ENCODE measurements at regions not wholly inside any gene's neighbourhood (a gene's known extent, or its start where the extent isn't known, plus 50 kb on each side); places are given as distances from the start of the nearest gene placed in this dataset.

DNA sequence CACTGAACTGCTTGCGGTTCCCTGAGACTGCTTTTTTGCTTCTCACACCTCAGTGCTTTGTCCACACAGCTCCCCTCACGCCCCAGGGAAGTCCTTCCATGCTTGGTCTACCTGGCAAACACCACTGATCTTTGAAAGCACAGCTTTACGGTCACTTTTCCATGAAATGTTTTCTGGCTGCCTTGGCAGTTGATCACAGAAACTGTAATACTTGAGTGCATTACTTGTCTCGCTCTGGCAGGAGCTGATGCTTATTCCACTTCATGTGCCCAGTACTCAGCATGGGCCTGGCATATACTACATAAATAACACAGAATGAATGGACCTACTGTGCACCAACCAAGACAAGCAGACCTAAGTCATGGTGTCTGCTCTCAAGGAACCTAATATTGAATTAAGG is 121.1 kb downstream of the MEX3B start:
- Histone ChIP-seq H2BK120ac (ENCODE audit: low read depth, low read length, poor library complexity, severe bottlenecking) (no peak overlapping the region), H2BK5ac (ENCODE audit: insufficient read length, low read length) (no peak overlapping the region), H4K20me1 (ENCODE audit: control insufficient read depth, insufficient read depth, insufficient read length) (no peaks in the 10 kb centered on the region), H3K4me1 (ENCODE audit: insufficient read depth, low read length) (no peaks in the 10 kb centered on the region), H2BK12ac (ENCODE audit: insufficient read length, low read depth, low read length) (no peak overlapping the region), H3K18ac (ENCODE audit: insufficient read length, low read depth, low read length) (no peak overlapping the region), H2AFZ (ENCODE audit: low read length) (no peak overlapping the region), H2BK15ac (ENCODE audit: low read depth, low read length) (no peak overlapping the region), H3K14ac (ENCODE audit: insufficient read depth, low read length) (no peak overlapping the region), H4K91ac (ENCODE audit: insufficient read length, low read depth, low read length) (no peak overlapping the region), H3K23ac (ENCODE audit: insufficient read length, low read depth, low read length) (no peak overlapping the region), H3T11ph (ENCODE audit: low read length) (no peak overlapping the region), H3K4me2 (ENCODE audit: insufficient read depth, insufficient read length, low read length) (no peak overlapping the region), H3K27ac (ENCODE audit: insufficient read length, low read depth, low read length) (no peak overlapping the region), H3K9ac (ENCODE audit: extremely low read depth, insufficient read length, low read length) (no peak overlapping the region), H3K9me3 (ENCODE audit: control insufficient read depth, low read depth, low read length) (peaks cover 11% of the 10 kb centered on the region), H4K8ac (replicated peaks; ENCODE audit: insufficient read length, low read depth, low read length) (no peak overlapping the region), H3K79me2 (ENCODE audit: insufficient read depth, low read length) (no peaks in the 10 kb centered on the region), H3K23me2 (ENCODE audit: insufficient read length, low read depth, low read length, poor library complexity, severe bottlenecking) (no peaks in the 10 kb centered on the region), H3K4ac (ENCODE audit: low read depth, low read length) (no peak overlapping the region), H2AK5ac (ENCODE audit: insufficient read length, low read length) (no peak overlapping the region), H3K56ac (ENCODE audit: insufficient read length, low read depth, low read length) (no peak overlapping the region), H3K79me1 (ENCODE audit: insufficient read depth, low read depth, low read length, poor library complexity, severe bottlenecking) (no peaks in the 10 kb centered on the region), H3K27me3 (ENCODE audit: insufficient read depth, low read length) (no peaks in the 10 kb centered on the region), H4K5ac (ENCODE audit: insufficient read length, low read depth, low read length) (no peak overlapping the region), H2BK20ac (ENCODE audit: low read depth, low read length, poor library complexity, severe bottlenecking) (no peak overlapping the region)
- Mint-ChIP-seq H3K4me1 (no peaks in the 10 kb centered on the region), H3K9me3 (peaks cover 18 to 19% of the 10 kb centered on the region in 2 experiments), H3K36me3 (ENCODE audit: insufficient read depth in 1 of 3, low read depth in 3 of 3) (peaks cover 13 to 19% (median 19%) of the 10 kb centered on the region in 3 experiments), H3K27me3 (ENCODE audit: low read depth) (no peaks in the 10 kb centered on the region; the same call in 1 of the 2 replicates), H3K27ac (no peak overlapping the region), H3K4me3 (no peak overlapping the region)
- no peak for TF ChIP-seq CTCF (conservative IDR thresholded peaks at IDR 0.05)
- no CpG with 5 or more reads among the region's 4 CpGs for WGBS (ENCODE audit: extremely low coverage, insufficient read length, low lambda C conversion rate)
- no peak for DNase-seq

All from H9 (cell line).